ENCODE measurements at regions not wholly inside any gene's neighbourhood (a gene's known extent, or its start where the extent isn't known, plus 50 kb on each side); places are given as distances from the start of the nearest gene placed in this dataset.
A peak's percentile ranks its signal among the peaks of the same experiment; 100 is the strongest.
"Not testable (repeated sequence)": the region's sequence is repeated elsewhere in the genome, so short reads cannot be mapped to it uniquely, and the experiment has no call there.

- intact Hi-C loops (cut with DNase I): no loop called here
- no peak for DNase-seq (ENCODE audit: low spot score)
Observed at GRCh38 chr9:30519756-30520155, 1864.7 kb upstream of the ACO1 start.

- intact Hi-C loops (cut with DNase I): no loop called here
- no peak for DNase-seq (ENCODE audit: low spot score)
Observed at GRCh38 chr9:30522061-30522460, 1862.4 kb upstream of the ACO1 start.

GRCh38 chr9:30522486-30522885, 1862.0 kb upstream of the ACO1 start:
- no peak for DNase-seq (ENCODE audit: low spot score)
- intact Hi-C loops (cut with DNase I): no loop called here

- intact Hi-C loops (cut with DNase I): no loop called here
- no peak for DNase-seq (ENCODE audit: low spot score)
Observed at GRCh38 chr9:30524311-30524710, 1860.1 kb upstream of the ACO1 start.

GRCh38 chr9:30534455-30534854, 1850.0 kb upstream of the ACO1 start:
- intact Hi-C loops (cut with DNase I): no loop called here
- DNase-seq (ENCODE audit: low spot score): no peak

- intact Hi-C loops (cut with DNase I): no loop called here
- no peak for DNase-seq (ENCODE audit: low spot score)
Observed at GRCh38 chr9:30534896-30535295, 1849.5 kb upstream of the ACO1 start.

- intact Hi-C loops (cut with DNase I): no loop called here
- DNase-seq (ENCODE audit: low spot score): no peak
Observed at GRCh38 chr9:30536494-30536893, 1847.9 kb upstream of the ACO1 start.

- DNase-seq (ENCODE audit: low spot score); intact Hi-C loops (cut with DNase I): not testable (repeated sequence)
Observed at GRCh38 chr9:30539696-30540095, 1844.7 kb upstream of the ACO1 start.

GRCh38 chr9:30574355-30575151, 1809.9 kb upstream of the ACO1 start:
- intact Hi-C loops (cut with DNase I): no loop called here
- DNase-seq (ENCODE audit: low spot score): peak; percentile 74

GRCh38 chr9:30575218-30575617, 1809.2 kb upstream of the ACO1 start:
- intact Hi-C loops (cut with DNase I): no loop called here
- DNase-seq (ENCODE audit: low spot score): peak; percentile 44

- peak; percentile 56 for DNase-seq (ENCODE audit: low spot score)
- intact Hi-C loops (cut with DNase I): no loop called here
Observed at GRCh38 chr9:30575691-30576090, 1808.8 kb upstream of the ACO1 start.

- DNase-seq (ENCODE audit: low spot score): no peak
- intact Hi-C loops (cut with DNase I): no loop called here
Observed at GRCh38 chr9:30579810-30580209, 1804.6 kb upstream of the ACO1 start.

- intact Hi-C loops (cut with DNase I): no loop called here
- DNase-seq (ENCODE audit: low spot score): no peak
Observed at GRCh38 chr9:30582240-30582639, 1802.2 kb upstream of the ACO1 start.

GRCh38 chr9:30584559-30584958, 1799.9 kb upstream of the ACO1 start:
- intact Hi-C loops (cut with DNase I): no loop called here
- no peak for DNase-seq (ENCODE audit: low spot score)

- intact Hi-C loops (cut with DNase I): no loop called here
- no peak for DNase-seq (ENCODE audit: low spot score)
Observed at GRCh38 chr9:30591461-30591860, 1793.0 kb upstream of the ACO1 start.

- intact Hi-C loops (cut with DNase I): no loop called here
- DNase-seq (ENCODE audit: low spot score): no peak
Observed at GRCh38 chr9:30597608-30598007, 1786.8 kb upstream of the ACO1 start.

GRCh38 chr9:30605936-30606335, 1778.5 kb upstream of the ACO1 start:
- intact Hi-C loops (cut with DNase I): no loop called here
- no peak for DNase-seq (ENCODE audit: low spot score)

GRCh38 chr9:30609713-30610112, 1774.7 kb upstream of the ACO1 start:
- intact Hi-C loops (cut with DNase I): no loop called here
- DNase-seq (ENCODE audit: low spot score): no peak

GRCh38 chr9:30616782-30617181, 1767.7 kb upstream of the ACO1 start:
- DNase-seq (ENCODE audit: low spot score); intact Hi-C loops (cut with DNase I): not testable (repeated sequence)

- DNase-seq (ENCODE audit: low spot score): no peak
- intact Hi-C loops (cut with DNase I): no loop called here
Observed at GRCh38 chr9:30622561-30622960, 1761.9 kb upstream of the ACO1 start.

- intact Hi-C loops (cut with DNase I): no loop called here
- DNase-seq (ENCODE audit: low spot score): no peak
Observed at GRCh38 chr9:30628915-30629567, 1755.4 kb upstream of the ACO1 start.

Measured in posterior vena cava (tissue), 2 donors.